ENCODE measurements at regions not wholly inside any gene's neighbourhood (a gene's known extent, or its start where the extent isn't known, plus 50 kb on each side); places are given as distances from the start of the nearest gene placed in this dataset.

GRCh38 chr12:78636231-78636855, 228.2 kb upstream of the SYT1 start:
- no peak for TF ChIP-seq CTCF (IDR thresholded peaks at IDR 0.05)
- TF ChIP-seq POLR2A (IDR thresholded peaks at IDR 0.05): no peak
- Histone ChIP-seq H3K4me3 (no peak overlapping the region), H3K9me3 (no peaks in the 10 kb centered on the region), H3K27ac (no peak overlapping the region), H3K27me3 (no peaks in the 10 kb centered on the region), H3K4me1 (no peaks in the 10 kb centered on the region), H3K36me3 (ENCODE audit: low read depth, missing control alignments) (no peaks in the 10 kb centered on the region)
- WGBS, 2 donors: 61% methylated on average over 4 of the region's 4 CpGs
- intact Hi-C loops (cut with DNase I; ENCODE audit: low total_unique reads): no loop called here
- DNase-seq: no peak

DNA sequence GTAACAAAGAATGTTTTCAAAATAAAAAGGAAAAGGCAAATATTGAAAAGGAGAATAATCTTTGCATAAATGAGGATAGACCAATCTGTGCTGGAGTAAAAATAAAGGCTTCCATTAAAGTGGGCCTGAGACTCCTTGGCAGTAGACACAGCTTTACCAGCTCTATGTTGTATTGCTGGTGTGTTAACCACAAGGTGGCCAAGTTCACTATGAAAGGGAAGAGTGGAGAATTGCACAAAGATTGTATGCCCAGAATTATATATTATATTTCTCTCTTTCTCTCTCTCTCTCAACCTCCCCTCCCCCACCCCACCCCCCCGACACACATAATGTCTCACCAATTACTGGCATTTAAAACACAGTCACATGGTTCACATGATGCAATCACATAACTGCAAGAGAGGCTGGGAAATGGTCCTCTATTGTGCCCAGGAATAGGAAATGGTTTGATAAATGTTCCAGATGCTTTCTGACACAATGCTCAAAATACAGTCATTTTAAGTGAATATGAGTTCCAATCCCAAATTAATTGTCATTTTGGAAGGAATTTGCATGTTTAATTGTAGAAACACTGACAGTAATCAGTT, 222.6 kb upstream of the SYT1 start:
- no peak for DNase-seq
- Histone ChIP-seq H3K4me1 (no peaks in the 10 kb centered on the region), H3K27ac (no peak overlapping the region), H3K9me3 (no peaks in the 10 kb centered on the region), H3K4me3 (no peak overlapping the region), H3K36me3 (ENCODE audit: low read depth, missing control alignments) (no peaks in the 10 kb centered on the region), H3K27me3 (no peaks in the 10 kb centered on the region)
- intact Hi-C loops (cut with DNase I; ENCODE audit: low total_unique reads): no loop called here
- TF ChIP-seq POLR2A (IDR thresholded peaks at IDR 0.05) (no peak), CTCF (IDR thresholded peaks at IDR 0.05) (no peak)
- 93 to 100% methylated on average over 1 of the region's 1 CpG for WGBS, 2 donors

DNA sequence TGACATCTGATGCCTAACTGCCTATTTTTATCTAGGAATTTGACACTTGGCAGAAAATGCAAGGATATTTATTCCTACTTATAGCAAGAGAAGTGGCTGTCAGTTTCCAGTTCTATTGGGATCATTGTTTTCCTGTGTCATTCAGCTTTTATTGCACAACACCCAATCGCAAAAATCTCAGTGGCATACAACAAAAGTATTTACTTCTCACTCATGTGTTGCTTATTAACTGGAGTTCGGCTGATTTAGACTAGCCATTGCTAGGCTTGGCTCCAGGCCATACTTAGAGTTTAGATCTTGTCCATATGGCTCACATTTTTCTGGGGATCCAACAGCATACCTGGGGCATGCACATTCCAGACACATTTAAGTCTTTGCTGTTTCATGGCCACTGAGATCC, 218.6 kb upstream of the SYT1 start:
- Histone ChIP-seq H3K27ac (no peak overlapping the region), H3K4me1 (no peaks in the 10 kb centered on the region), H3K9me3 (no peaks in the 10 kb centered on the region), H3K4me3 (no peak overlapping the region), H3K27me3 (no peaks in the 10 kb centered on the region), H3K36me3 (ENCODE audit: low read depth, missing control alignments) (no peaks in the 10 kb centered on the region)
- 76 to 78% methylated on average over 2 of the region's 2 CpGs for WGBS, 2 donors
- intact Hi-C loops (cut with DNase I; ENCODE audit: low total_unique reads): no loop called here
- no peak for DNase-seq
- no peak for TF ChIP-seq POLR2A (IDR thresholded peaks at IDR 0.05)
- no peak for TF ChIP-seq CTCF (IDR thresholded peaks at IDR 0.05)

GRCh38 chr12:78651755-78652154, 212.8 kb upstream of the SYT1 start:
- no peak for TF ChIP-seq POLR2A (IDR thresholded peaks at IDR 0.05)
- no peak for TF ChIP-seq CTCF (IDR thresholded peaks at IDR 0.05)
- no peaks in the 10 kb centered on the region for H3K27me3 ChIP-seq
- no peaks in the 10 kb centered on the region for H3K4me1 ChIP-seq
- intact Hi-C loops (cut with DNase I; ENCODE audit: low total_unique reads): no loop called here
- no peak overlapping the region for H3K27ac ChIP-seq
- DNase-seq: no peak
- H3K36me3 ChIP-seq (ENCODE audit: low read depth, missing control alignments): no peaks in the 10 kb centered on the region
- H3K4me3 ChIP-seq: no peak overlapping the region
- no peaks in the 10 kb centered on the region for H3K9me3 ChIP-seq

- Histone ChIP-seq H3K36me3 (ENCODE audit: low read depth, missing control alignments) (no peaks in the 10 kb centered on the region), H3K27ac (no peak overlapping the region), H3K9me3 (no peaks in the 10 kb centered on the region), H3K4me1 (no peaks in the 10 kb centered on the region), H3K27me3 (no peaks in the 10 kb centered on the region), H3K4me3 (no peak overlapping the region)
- intact Hi-C loops (cut with DNase I; ENCODE audit: low total_unique reads): no loop called here
- WGBS, 2 donors: 83 to 87% methylated on average over 1 of the region's 1 CpG
- no peak for DNase-seq
- no peak for TF ChIP-seq POLR2A (IDR thresholded peaks at IDR 0.05)
- no peak for TF ChIP-seq CTCF (IDR thresholded peaks at IDR 0.05)
Observed at GRCh38 chr12:78666584-78666983, 198.0 kb upstream of the SYT1 start.
